HG03159 (cell line): ENCODE measurements at regions not wholly inside any gene's neighbourhood (a gene's known extent, or its start where the extent isn't known, plus 50 kb on each side); places are given as distances from the start of the nearest gene placed in this dataset.
"Not testable (repeated sequence)": the region's sequence is repeated elsewhere in the genome, so short reads cannot be mapped to it uniquely, and the experiment has no call there.

Source experiments
- ATAC-seq: cut with Tn5 transposase; IDR thresholded peaks from one replicate; pipeline ENCODE4 v1.9.1; 2021; ENCODE audit warnings: mild to moderate bottlenecking, moderate library complexity; ENCODE audit not compliant: unreplicated experiment

DNA sequence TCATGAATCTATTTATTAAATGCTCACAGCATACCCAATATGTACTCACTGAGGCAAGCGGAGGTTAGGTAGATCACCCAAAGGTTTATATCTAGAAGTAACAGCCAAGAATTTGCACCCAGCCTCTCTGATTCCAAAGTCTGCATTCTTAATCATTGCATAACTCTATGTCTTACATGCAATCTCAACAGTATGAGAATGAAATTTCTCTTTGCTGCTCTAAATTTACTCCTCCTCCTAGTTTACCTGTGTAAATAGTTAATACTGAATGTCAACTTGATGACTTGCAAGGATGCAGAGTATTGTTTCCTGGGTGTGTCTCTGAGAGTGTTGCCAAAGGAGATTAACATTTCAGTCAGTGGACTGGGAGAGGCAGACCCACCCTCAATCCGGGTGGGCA is 840.6 kb downstream of the BRINP3 start:
- ATAC-seq: no peak

DNA sequence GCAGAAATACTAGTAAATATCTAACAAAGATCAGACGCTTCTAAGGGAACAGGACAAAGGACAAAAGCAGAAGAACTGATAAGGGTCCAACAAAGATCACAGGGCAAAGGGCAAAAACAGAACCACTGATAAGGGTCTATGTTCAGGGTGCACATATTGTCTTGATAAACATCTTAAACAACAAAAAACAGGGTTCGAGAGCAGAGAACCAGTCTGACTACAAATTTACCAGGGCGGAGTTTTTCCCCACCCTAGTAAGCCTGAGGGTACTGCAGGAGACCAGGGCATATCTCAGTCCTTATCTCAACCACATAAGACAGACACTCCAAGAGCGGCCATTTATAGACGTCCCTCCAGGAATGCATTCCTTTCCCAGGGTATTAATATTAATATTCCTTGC is 833.5 kb downstream of the BRINP3 start:
- ATAC-seq: not testable (repeated sequence)

GRCh38 chr1:189644970-189645369 is 832.7 kb downstream of the BRINP3 start:
- no peak for ATAC-seq

GRCh38 chr1:189646066-189646465 is 831.6 kb downstream of the BRINP3 start:
- no peak for ATAC-seq

GRCh38 chr1:189654906-189655305 is 822.8 kb downstream of the BRINP3 start:
- ATAC-seq: no peak

DNA sequence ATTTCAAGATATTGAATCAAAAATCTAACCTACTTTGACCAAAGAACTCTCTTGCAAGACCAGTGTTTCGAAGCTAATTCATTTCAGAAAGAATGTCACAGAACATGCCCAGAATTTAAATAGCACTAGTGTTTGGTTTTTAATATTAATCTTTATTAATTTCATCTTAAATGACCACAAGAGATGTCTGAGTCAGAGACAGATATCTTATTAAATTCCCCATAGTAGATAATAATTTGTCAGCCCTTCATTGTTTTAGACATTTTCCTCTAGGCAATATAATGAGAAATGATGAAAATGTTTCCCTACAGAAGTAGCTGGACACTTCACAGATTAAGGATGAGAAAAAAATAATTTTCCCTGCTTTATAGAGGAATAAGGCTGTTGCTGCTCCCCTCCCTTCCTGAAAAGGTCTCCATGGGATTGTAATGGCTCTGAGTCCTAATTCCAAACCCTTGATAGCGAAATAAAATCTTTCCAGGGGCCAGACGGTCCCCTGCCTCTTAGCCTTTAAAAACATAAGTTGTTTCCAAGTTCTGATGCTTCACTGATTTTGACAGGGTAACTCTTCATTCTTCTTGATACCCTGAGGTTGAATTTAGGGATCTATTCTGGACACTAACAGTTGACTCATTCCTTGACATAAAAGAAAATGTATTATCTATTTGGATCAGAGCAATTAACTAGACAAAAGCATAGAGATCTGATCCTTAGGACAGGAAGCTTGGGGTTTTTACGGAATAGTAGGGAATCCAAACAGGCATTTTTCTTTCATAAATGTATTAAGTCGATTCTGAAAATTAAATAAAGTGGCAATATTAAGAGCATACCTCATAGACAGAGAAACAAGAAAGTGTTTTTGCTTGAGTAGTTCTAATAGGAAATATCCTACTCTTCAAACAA is 820.8 kb downstream of the BRINP3 start:
- ATAC-seq: no peak

GRCh38 chr1:189657715-189658114 is 819.9 kb downstream of the BRINP3 start:
- ATAC-seq: no peak

DNA sequence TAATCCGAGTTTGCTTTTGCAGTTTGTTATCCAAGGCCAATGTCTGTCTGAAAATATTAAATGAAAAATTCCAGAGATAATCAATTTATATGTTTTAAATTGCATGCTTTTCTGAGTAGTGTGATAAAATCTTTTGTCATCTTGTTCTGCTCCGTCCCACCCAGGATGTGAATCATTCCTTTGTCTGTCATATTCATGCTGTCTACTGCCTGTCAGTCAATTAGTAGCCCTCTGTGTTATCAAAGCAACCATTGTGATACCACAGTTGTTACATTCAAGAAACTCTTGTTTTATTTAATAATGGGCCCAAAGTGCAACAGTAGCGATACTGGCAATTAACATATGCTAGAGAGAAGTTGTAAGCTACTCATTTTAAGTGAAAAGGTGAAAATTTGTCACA is 819.3 kb downstream of the BRINP3 start:
- no peak for ATAC-seq

DNA sequence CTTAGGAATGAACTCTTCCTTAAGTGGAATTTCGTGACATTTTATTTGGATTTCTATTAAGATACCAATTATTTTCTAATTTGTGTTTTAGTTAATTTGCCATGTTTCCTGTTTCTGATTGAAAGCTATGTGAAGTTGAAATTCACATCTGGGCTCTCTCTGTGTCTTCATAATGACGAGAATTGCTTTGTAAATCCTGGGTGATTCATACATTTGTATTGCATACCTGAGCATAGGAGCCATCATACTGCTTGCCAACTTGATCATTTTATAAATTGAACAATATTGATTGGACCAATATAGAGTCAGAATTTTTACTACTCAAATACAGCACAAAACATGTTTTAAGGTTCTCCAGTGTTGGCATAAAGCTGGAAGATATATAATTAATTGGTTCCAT is 817.9 kb downstream of the BRINP3 start:
- ATAC-seq: no peak

DNA sequence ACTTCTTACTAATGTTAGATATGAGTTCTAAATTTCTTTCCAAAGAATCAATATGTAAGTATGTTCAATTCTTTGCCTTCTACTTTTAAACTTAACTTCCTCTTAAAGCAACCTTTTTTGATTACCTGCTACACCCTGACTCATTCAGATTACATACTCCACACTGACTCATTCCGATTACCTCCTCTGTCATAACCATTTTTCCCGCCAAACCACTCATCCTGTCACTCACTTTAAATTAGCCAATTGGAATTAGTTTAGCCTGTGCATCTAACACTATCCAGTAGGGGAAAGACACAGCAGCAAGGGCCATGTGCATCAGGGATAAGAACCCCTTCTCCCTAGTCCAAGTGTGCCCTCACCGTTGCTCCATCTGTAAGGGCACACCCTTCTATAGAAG is 815.5 kb downstream of the BRINP3 start:
- no peak for ATAC-seq

DNA sequence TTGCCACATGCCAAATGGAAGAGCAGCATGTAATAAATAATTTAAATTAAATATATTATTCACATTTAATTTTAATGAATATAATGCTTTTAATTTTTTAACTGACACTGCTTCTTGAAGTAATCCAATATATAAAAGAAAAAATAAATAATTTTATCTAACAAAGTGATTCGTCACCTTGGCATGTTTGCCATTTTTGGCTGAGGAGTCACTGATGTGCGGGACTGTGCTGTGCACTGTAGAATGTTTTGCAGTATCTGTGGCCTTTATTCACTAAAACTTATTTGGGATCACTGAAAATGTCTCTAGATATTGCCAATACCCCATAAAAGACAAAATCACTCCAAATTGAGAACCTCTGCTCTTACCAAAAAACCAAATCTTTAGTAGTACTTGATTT is 807.8 kb downstream of the BRINP3 start:
- no peak for ATAC-seq

DNA sequence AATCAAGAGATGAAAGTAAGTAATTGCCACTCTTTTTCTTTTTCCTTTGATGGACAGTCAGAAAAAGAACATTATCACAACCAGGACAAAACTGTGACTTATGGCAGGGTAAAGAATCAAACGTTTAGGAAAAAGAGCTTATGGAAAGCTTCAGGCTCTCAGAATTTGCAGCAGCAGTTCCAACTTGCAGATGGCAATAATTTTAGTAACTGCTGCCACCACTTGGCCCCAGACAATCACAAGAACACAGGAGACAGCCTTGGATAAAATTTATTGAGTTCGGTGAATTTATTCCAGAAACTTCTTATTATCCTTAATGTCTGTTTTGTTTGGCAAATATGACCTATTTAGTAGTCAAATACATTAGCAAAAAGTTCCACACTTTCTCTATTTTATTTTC is 804.4 kb downstream of the BRINP3 start:
- ATAC-seq: no peak

GRCh38 chr1:189675712-189676244 is 801.9 kb downstream of the BRINP3 start:
- no peak for ATAC-seq

DNA sequence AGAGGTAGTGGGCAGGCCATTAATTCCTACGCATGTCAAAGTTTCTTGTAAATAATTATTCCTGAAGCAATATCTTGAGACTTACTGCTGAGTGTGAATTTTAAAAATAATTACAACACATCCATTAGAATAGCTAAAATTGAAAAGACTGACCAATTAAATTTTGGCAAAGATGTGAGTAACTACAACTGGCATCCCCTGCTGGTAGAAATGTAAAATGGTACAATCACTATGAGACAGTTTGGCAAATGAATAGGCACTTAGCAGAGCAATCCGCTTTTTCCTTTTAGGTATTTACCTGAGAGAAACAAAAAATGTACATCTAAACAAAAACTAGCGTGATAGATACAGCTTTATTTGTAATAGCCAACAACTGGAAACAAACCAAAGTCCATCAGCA is 798.9 kb downstream of the BRINP3 start:
- no peak for ATAC-seq

- ATAC-seq: no peak
These were observed 796.3 kb downstream of the BRINP3 start for GRCh38 chr1:189681252-189681919.

DNA sequence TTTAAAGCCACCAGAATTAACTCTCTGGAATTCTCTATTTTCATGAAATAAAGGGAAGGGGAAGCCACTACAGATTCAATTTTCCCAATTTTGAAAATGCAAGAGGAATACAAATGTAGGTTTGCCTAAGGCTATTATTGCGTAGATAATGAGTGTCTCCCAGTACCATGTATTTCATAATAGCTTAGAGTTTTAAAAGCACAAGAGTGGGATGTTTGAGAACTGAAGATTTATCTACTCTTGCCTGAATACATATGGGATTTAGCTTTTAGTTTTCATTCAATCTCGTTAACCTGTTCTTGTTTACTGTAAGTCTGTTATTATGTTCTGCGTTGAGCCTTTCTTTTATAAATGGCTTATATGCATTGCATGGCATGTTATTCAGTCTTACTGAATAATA is 795.1 kb downstream of the BRINP3 start:
- ATAC-seq: no peak

DNA sequence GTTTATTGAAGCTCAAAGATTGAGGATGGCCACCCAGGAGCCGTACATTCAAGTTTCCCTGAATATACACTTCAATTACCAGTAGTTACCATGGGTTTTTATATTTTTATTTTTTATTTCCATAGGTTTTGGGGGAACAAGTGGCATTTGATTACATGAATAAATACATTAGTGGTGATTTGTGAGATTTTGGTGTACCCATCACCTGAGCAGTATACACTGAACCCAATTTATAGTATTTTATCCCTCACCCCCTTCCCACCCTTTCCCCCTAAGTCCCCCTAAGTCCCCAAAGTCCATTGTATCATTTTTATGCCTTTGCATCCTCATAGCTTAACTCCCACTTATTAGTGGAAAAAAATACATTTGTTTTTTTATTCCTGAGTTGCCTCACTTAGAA is 791.4 kb downstream of the BRINP3 start:
- ATAC-seq: no peak

DNA sequence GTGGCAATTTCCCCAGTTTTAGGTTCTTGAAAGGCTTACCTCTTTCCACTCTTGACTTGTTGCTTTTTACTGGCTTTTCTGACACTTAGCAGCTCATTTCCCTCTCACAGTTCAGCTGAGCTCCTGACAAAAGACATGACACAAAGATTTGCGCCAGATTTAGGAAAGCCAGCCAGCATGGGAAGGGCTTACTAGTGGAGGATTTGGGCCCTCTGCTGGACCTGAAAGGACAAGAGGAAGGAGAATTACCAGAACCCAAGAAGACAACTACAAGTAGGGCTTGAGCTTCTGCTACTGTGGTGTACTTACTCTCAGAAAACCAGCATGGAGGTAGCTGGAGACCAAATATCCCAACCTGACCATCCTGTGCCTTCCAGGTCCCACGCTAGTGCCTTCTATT is 784.5 kb downstream of the BRINP3 start:
- ATAC-seq: no peak

DNA sequence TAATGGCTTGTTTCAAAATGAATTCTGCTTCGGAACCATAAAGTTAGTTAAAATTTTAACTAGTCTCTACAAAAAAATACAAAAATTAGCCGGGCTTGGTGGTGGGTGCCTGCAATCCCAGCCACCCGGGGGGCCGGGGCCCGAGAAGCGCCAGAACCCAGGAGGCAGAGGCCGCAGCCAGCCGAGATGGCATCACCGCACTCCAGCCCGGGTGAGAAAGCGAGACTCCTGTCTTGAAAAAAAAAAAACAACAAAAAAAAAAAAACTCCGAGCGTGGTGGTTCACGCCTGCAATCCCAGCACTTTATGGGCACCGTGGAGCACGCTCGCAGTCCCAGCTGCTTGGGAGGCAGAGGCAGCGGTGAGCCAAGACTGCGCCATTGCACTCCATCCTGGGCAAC is 781.4 kb downstream of the BRINP3 start:
- ATAC-seq: no peak

DNA sequence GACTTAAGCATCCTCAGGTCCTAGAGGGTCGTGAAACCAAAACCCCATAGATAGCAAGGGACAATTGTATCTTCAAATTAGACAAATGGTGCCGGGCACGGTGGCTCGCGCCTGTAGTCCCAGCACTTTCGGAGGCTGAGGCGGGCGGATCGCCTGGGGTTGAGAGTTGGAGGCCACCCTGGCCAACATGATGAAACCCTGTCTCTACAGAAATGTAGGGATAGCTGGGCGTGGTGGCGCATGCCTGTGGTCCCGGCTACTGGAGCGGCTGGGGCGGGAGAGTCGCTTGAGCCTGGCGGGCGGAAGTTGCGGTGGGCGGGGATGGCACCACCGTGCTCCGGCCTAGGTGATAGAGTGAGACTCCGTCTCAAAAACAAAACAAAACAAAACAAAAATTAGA is 780.6 kb downstream of the BRINP3 start:
- ATAC-seq: no peak

GRCh38 chr1:189701606-189702005 is 776.1 kb downstream of the BRINP3 start:
- ATAC-seq: no peak

GRCh38 chr1:189706594-189706993 is 771.1 kb downstream of the BRINP3 start:
- ATAC-seq: no peak
